Nucleus accumbens (tissue), 56 donors: ENCODE measurements at regions not wholly inside any gene's neighbourhood (a gene's known extent, or its start where the extent isn't known, plus 50 kb on each side); places are given as distances from the start of the nearest gene placed in this dataset.

ENCODE experiments used
- DNase-seq, 56 donors: peaks; one replicate each; lab custom pipeline; 2025; lab: John Stamatoyannopoulos, UW

GRCh38 chr5:164844348-164844747 lies 1338.9 kb downstream of the MAT2B start:
- no peak for DNase-seq

GRCh38 chr5:164860896-164861295 lies 1355.5 kb downstream of the MAT2B start:
- no peak for DNase-seq

DNA sequence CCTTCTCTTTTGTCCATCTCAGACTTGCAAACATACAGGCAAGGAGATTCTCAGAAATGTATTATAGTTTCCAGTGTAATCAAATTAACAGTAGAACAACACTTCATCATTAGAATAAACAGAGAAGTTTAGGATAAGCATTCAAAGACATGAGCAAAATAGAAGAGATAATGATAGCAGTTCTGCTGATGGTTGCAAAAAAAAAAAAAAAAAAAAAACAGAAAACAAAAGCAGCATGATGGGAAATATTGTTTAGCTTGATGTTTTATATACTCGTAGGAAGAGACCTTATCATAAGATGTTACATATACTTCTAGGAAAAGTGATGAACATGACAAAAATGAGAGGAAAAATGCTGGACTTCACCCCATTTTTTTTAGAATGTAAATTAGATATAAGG lies 1356.2 kb downstream of the MAT2B start:
- DNase-seq: no peak

DNA sequence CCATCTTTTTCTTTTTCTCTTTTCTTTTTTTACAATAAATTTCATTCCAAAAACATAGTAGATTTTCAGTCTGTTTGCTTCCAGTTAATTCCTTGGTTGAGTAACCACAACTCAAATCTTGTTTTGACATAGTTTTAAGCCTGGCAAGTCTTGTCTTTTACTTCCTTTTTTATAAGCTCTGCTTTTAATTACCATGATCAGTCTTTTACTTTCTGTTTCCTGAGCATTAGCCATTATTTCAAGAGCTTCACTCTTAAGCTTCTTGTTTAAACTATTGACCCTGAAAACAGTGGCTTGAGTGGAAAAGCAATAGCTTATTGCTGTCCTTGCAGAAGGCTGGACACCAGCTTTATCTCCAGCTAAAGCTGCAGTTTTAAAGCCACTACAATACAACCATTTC lies 1363.3 kb downstream of the MAT2B start:
- DNase-seq: no peak

DNA sequence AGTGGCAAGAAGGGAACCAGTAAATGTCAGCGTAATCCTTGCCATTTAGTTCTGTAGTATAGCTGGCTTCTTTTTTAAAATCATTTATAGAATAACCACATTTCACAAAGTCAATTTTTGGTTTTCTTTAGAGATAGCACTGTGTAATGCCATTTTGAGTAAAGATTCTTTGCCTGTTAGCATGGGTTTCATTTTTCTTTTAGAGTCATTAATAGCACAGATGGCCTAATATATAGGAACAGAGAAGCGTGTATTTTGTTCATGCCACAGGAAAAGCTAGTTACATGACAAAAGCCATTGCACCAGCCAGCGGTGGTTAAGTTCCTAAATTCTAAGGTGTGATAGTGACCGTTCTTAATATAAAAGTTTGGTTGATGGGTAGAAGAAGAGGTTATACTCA lies 1363.9 kb downstream of the MAT2B start:
- DNase-seq: no peak

GRCh38 chr5:164876793-164877192 lies 1371.4 kb downstream of the MAT2B start:
- DNase-seq: no peak

DNA sequence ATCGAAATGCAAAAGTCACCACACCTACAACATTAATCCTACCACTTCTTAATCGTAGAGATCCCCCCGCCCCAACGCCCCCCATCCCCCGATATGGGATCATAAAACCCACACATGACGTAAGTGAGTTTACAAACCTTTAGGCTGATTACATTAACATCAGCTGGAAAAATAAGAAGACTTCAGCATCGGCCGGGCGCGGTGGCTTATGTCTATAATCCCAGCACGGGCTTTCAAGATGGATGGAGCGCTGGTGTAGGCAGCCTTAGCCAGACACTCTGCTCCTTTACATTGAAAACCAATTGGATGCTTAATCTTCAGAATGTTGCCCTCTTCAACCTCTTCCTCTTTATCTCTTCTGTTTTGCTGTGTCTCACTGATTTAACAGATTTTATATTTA lies 1376.0 kb downstream of the MAT2B start:
- no peak for DNase-seq

- no peak for DNase-seq
Measured at GRCh38 chr5:164885179-164885578, 1379.8 kb downstream of the MAT2B start.

- DNase-seq: no peak
Measured at GRCh38 chr5:164893071-164893470, 1387.7 kb downstream of the MAT2B start.

DNA sequence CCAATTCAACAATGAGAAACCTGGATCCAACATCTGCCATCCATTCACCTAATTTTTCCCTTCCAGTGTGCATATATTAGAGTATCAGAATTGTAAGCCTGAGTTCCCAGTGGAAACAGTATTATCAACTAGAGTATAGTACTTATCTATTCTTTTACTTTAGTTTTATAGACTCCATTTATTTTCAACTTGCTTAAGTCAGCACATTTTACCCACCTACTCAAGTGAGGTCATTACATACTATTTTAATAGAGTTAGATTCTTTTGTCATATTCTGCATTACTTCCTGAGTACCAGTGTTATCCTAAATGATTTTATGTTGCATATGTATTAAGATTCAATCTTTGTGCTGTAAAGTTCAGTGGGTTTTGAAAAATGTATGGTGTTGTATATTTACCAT lies 1393.3 kb downstream of the MAT2B start:
- DNase-seq: no peak

GRCh38 chr5:164909673-164910072 lies 1404.3 kb downstream of the MAT2B start:
- DNase-seq: no peak

DNA sequence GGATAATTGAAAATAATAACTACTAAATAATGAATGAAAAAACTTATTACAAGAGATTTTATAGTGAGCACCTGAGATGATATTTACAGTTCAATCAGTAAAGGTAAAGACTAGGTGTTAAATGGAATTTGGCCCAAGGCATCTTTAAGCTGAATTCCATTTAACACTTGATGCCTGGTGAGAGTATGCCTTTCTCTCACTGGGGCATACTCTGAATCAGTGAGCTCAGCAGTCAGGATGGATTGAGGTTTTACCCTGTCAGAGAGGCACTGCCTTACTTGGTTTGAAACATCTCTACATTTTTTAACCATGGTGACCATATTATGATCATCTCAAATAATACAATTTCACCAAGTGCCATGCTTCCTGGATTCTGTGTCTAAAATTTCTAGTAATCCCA lies 1416.3 kb downstream of the MAT2B start:
- no peak for DNase-seq

DNA sequence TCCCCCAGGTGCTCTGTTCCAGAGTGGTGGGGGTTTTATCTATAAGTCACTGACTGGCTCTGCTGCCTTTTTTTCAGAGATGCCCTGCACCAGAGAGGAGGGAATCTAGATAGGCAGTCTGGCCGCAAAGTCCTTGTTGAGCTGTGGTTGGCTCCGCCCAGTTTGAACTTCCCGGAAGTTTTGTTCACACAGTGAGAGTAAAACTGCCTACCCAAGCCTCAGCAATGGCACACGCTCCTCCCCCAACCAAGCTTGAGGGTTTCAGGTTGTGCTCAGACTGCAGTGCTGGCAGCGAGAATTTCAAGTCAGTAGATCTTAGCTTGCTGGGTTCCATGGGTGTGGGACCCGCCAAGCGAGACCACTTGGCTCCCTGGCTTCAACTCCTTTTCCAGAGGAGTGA lies 1428.6 kb downstream of the MAT2B start:
- DNase-seq: no peak

- DNase-seq: no peak
Measured at GRCh38 chr5:164934561-164934960, 1429.1 kb downstream of the MAT2B start.

- DNase-seq: no peak
Measured at GRCh38 chr5:164941132-164941531, 1435.7 kb downstream of the MAT2B start.

DNA sequence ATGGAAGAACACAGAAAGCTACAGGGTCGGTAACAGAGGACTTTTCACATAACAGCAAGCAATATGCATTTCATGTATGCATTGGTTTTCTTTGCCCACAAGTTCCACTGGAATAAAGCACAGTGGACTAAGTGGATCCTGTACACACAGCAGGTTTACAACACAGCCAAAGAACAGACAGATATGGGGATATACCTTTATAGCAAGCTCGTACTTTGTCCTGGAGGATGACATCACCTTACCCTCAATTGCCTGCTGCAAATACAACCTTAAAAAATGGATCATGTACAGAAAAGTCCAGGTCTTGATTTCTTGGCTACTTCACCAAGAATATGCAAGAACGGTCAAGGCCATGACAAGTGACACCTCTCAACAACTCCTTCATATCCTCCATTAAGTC lies 1445.5 kb downstream of the MAT2B start:
- DNase-seq: no peak

- no peak for DNase-seq
Measured at GRCh38 chr5:164951570-164951969, 1446.2 kb downstream of the MAT2B start.

GRCh38 chr5:164958688-164959087 lies 1453.3 kb downstream of the MAT2B start:
- no peak for DNase-seq

DNA sequence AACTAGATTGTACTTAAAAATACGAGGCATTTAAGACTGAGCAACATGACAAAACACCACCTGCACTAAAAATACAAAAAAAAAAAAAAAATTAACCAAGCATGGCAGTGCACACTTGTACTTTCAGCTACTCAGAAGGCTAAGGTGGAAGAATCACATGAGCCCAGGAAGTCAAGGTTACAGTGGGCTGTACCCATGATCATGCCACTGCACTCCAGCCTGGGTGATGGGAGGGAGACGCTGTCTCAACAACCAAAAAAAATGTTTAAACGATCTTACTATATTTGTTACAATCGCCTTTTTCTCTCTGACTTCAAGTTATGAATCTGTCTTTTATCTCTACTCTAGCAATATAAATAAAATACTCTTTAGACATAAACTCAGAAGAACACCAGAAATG lies 1454.3 kb downstream of the MAT2B start:
- DNase-seq: no peak

GRCh38 chr5:164962329-164962961 lies 1457.0 kb downstream of the MAT2B start:
- DNase-seq: no peak

- no peak for DNase-seq
Measured at GRCh38 chr5:164966611-164967010, 1461.2 kb downstream of the MAT2B start.

GRCh38 chr5:164967354-164967753 lies 1461.9 kb downstream of the MAT2B start:
- DNase-seq: no peak

DNA sequence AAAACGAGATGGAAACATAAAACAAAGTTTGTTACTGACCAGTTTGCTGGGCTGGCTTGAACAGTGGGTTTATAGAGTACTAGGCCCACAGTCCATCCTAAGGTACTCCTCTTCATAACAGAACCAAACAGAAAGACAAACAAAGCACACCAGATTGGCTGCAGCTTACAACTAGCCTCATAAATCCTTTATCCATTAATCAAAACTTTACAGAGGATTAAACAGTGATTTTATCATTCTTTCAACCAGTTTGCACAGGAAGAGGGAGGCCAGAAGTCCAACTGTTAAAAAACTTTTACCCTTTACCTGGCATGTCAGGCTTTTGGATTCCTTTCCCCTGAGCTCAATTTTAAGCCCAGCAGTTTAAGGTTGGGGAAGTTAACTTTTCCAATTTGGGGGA lies 1467.6 kb downstream of the MAT2B start:
- no peak for DNase-seq
